ENCODE measurements at regions not wholly inside any gene's neighbourhood (a gene's known extent, or its start where the extent isn't known, plus 50 kb on each side); places are given as distances from the start of the nearest gene placed in this dataset.
"Not testable (repeated sequence)": the region's sequence is repeated elsewhere in the genome, so short reads cannot be mapped to it uniquely, and the experiment has no call there.

- no peak overlapping the region for H3K27ac ChIP-seq
- TF ChIP-seq CTCF (IDR thresholded peaks at IDR 0.05): no peak
- H3K9me3 ChIP-seq: no peaks in the 10 kb centered on the region
- no peaks in the 10 kb centered on the region for H3K4me1 ChIP-seq
- H3K4me3 ChIP-seq: no peak overlapping the region
- DNase-seq (no peak), ATAC-seq (no peak)
- intact Hi-C loops (cut with DNase I): no loop called here
- no peaks in the 10 kb centered on the region for H3K36me3 ChIP-seq
- no peaks in the 10 kb centered on the region for H3K27me3 ChIP-seq (ENCODE audit: low read depth)
These were observed 1087.4 kb upstream of the SLIT2 start for GRCh38 chr4:19164334-19164733.

- intact Hi-C loops (cut with DNase I): no loop called here
- no peaks in the 10 kb centered on the region for H3K27me3 ChIP-seq (ENCODE audit: low read depth)
- no peak overlapping the region for H3K4me3 ChIP-seq
- H3K36me3 ChIP-seq: no peaks in the 10 kb centered on the region
- no peak for ATAC-seq
- H3K27ac ChIP-seq: no peak overlapping the region
- DNase-seq: no peak
- TF ChIP-seq CTCF (IDR thresholded peaks at IDR 0.05): no peak
- peaks cover 12% of the 10 kb centered on the region for H3K9me3 ChIP-seq
- no peaks in the 10 kb centered on the region for H3K4me1 ChIP-seq
These were observed 1091.8 kb upstream of the SLIT2 start for GRCh38 chr4:19159874-19160273.

GRCh38 chr4:19158107-19158809 is 1093.4 kb upstream of the SLIT2 start:
- intact Hi-C loops (cut with DNase I): no loop called here
- TF ChIP-seq CTCF (IDR thresholded peaks at IDR 0.05): no peak
- Histone ChIP-seq H3K36me3 (no peaks in the 10 kb centered on the region), H3K27ac (no peak overlapping the region), H3K4me3 (no peak overlapping the region), H3K4me1 (no peaks in the 10 kb centered on the region), H3K27me3 (ENCODE audit: low read depth) (no peaks in the 10 kb centered on the region), H3K9me3 (peaks cover 14% of the 10 kb centered on the region)
- no peak for DNase-seq
- ATAC-seq: no peak

GRCh38 chr4:19156786-19157185 is 1094.9 kb upstream of the SLIT2 start:
- ATAC-seq: no peak
- H3K36me3 ChIP-seq: no peaks in the 10 kb centered on the region
- DNase-seq: no peak

GRCh38 chr4:19155568-19155967 is 1096.1 kb upstream of the SLIT2 start:
- DNase-seq: no peak
- no peaks in the 10 kb centered on the region for H3K27me3 ChIP-seq (ENCODE audit: low read depth)
- H3K9me3 ChIP-seq: peaks cover 14% of the 10 kb centered on the region
- no peaks in the 10 kb centered on the region for H3K4me1 ChIP-seq
- no peak overlapping the region for H3K27ac ChIP-seq
- no peak overlapping the region for H3K4me3 ChIP-seq
- intact Hi-C loops (cut with DNase I): no loop called here
- H3K36me3 ChIP-seq: no peaks in the 10 kb centered on the region
- no peak for TF ChIP-seq CTCF (IDR thresholded peaks at IDR 0.05)
- no peak for ATAC-seq

More at GRCh38 chr4:19156786-19157185, 1094.9 kb upstream of the SLIT2 start:
- Histone ChIP-seq H3K27ac (no peak overlapping the region), H3K27me3 (ENCODE audit: low read depth) (no peaks in the 10 kb centered on the region), H3K4me1 (no peaks in the 10 kb centered on the region), H3K9me3 (peaks cover 14% of the 10 kb centered on the region), H3K4me3 (no peak overlapping the region)
- TF ChIP-seq CTCF (IDR thresholded peaks at IDR 0.05): no peak
- intact Hi-C loops (cut with DNase I): no loop called here

GRCh38 chr4:19154267-19154666 is 1097.4 kb upstream of the SLIT2 start:
- DNase-seq; intact Hi-C loops (cut with DNase I); H3K27me3 ChIP-seq (ENCODE audit: low read depth): not testable (repeated sequence)

More at GRCh38 chr4:19154267-19154666, 1097.4 kb upstream of the SLIT2 start:
- H3K4me3 ChIP-seq, ATAC-seq, H3K36me3 ChIP-seq, H3K4me1 ChIP-seq, H3K27ac ChIP-seq: not testable (repeated sequence)
- peaks cover 14% of the 10 kb centered on the region for H3K9me3 ChIP-seq

All from lower lobe of right lung (tissue), 2 donors.